GM10266 (cell line): ENCODE measurements at regions not wholly inside any gene's neighbourhood (a gene's known extent, or its start where the extent isn't known, plus 50 kb on each side); places are given as distances from the start of the nearest gene placed in this dataset.

Experiments
- DNase-seq: peaks from one replicate; pipeline ENCODE4 v3.0.0; 2012; ENCODE audit errors: extremely low spot score
- TF ChIP-seq, protein P1 (sequence below): IDR thresholded peaks from 2 replicates; pipeline ENCODE4 v1.5.1; 2012; ENCODE audit warnings: mild to moderate bottlenecking, low read depth; ENCODE audit not compliant: control insufficient read depth, insufficient read depth; ENCODE audit errors: missing control alignments

- DNase-seq: no peak
- TF ChIP-seq, protein P1, sequence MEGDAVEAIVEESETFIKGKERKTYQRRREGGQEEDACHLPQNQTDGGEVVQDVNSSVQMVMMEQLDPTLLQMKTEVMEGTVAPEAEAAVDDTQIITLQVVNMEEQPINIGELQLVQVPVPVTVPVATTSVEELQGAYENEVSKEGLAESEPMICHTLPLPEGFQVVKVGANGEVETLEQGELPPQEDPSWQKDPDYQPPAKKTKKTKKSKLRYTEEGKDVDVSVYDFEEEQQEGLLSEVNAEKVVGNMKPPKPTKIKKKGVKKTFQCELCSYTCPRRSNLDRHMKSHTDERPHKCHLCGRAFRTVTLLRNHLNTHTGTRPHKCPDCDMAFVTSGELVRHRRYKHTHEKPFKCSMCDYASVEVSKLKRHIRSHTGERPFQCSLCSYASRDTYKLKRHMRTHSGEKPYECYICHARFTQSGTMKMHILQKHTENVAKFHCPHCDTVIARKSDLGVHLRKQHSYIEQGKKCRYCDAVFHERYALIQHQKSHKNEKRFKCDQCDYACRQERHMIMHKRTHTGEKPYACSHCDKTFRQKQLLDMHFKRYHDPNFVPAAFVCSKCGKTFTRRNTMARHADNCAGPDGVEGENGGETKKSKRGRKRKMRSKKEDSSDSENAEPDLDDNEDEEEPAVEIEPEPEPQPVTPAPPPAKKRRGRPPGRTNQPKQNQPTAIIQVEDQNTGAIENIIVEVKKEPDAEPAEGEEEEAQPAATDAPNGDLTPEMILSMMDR: no peak
Observed at GRCh38 chr9:135224921-135225541, 137.6 kb downstream of the OLFM1 start.

DNA sequence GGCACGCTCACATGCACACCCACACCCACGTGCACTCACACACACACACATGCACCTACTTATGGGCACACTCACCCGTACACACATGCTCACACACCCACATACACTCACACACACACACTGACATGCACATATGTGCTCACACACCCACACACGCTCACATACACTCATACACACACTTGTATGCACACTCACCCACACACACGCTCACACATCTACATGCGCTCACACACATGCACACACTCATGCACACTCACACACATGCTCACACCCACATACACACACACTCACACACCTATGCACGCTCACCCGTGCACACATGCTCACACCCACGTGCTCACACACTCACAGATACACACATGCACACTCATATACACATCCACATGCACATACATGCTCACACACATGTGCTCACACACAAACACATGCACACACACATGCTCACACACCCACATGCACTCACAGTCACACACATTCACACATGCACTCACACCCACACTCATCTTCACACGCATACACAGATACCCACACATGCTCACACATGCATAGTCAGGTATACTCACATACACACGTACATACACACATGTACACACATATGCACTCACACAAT, 138.3 kb downstream of the OLFM1 start:
- DNase-seq: no peak
- TF ChIP-seq, protein P1: no peak

DNA sequence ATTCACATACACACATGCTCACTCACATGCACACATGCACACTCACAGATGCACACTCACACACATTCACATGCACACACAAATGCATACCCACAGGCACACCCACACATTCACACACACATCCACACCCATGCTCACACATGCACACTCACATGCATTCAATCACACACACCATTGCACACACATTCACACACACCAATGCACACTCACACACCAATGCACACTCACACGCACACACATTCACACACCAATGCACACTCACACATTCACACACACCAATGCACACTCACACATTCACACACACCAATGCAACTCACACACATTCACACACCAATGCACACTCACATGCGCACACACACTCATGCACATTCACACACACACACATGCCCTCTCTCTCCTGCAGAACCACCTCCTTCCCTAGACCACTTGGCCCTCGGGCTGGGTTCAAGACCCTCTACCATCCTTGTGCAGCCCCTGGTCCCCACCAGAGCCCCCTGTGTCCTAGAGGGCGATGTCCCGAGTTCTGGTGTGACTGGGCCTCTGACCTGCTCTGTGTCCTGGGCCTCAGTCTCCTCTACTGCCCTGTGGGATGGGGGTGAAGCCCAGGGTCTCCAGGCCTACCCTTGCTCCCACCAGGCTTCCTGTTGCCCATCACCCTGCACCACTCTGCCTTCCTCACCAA, 139.0 kb downstream of the OLFM1 start:
- TF ChIP-seq, protein P1: no peak
- DNase-seq: no peak

- TF ChIP-seq, protein P1: no peak
- no peak for DNase-seq
Observed at GRCh38 chr9:135227641-135228251, 140.3 kb downstream of the OLFM1 start.

- DNase-seq: no peak
Observed at GRCh38 chr9:135228345-135228982, 141.0 kb downstream of the OLFM1 start.

DNA sequence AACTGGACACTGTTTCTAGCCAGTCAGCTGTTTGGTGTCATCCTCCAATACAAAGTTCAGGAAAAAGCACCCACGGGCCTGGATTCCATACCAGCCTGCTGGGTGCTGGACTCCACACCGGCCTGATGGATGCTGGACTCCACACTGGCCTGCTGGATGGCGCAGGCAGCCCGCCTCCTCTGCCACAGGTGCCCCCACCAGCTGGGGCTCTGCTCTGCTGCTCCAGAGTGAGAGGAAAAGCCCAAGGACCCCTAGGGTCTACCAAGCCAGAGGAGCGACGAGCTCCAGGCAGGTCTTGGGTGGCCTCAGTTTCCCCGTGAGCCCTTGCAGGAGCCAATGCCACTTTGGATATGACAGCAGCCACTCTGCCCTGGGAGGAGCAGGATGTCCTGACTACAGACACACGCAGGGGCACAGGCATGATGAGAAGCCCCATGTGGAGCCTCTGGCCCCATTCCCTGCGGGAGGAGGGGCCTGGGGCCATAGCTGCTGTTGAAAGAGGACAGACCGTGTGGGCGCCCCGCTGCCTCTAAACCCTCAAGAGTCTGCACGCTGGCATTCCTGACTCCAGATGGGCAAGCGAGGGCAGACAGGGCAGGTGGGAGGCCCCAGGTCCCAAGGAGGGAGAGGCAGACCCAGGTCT, 141.6 kb downstream of the OLFM1 start:
- no peak for DNase-seq
- TF ChIP-seq, protein P1: no peak

More at GRCh38 chr9:135228345-135228982, 141.0 kb downstream of the OLFM1 start:
- TF ChIP-seq, protein P1: no peak
